AG10803 (cell line): ENCODE measurements at regions not wholly inside any gene's neighbourhood (a gene's known extent, or its start where the extent isn't known, plus 50 kb on each side); places are given as distances from the start of the nearest gene placed in this dataset.

ENCODE experiments used
- DNase-seq: peaks from one replicate; pipeline ENCODE4 v3.0.0; 2010; ENCODE audit warnings: low read depth
- H3K4me3 ChIP-seq: 2 replicates; pipeline ENCODE4 v1.5.1; 2011; ENCODE audit warnings: mild to moderate bottlenecking, low read length, control low read depth
- CTCF ChIP-seq: conservative IDR thresholded peaks from 2 replicates; pipeline ENCODE4 v1.5.1; 2011; ENCODE audit warnings: mild to moderate bottlenecking, low read length, control low read depth, inconsistent platforms

- no peak overlapping the region for H3K4me3 ChIP-seq
- TF ChIP-seq CTCF: no peak
- DNase-seq: peak; percentile 82
Observed at GRCh38 chr6:84282550-84282949, 55.1 kb upstream of the CEP162 start.

GRCh38 chr6:84280639-84281038 lies 53.2 kb upstream of the CEP162 start:
- no peak for DNase-seq
- H3K4me3 ChIP-seq: no peak overlapping the region
- TF ChIP-seq CTCF: no peak

- DNase-seq: peak; percentile 69
- no peak for TF ChIP-seq CTCF
Observed at GRCh38 chr6:84280030-84280429, 52.6 kb upstream of the CEP162 start.

GRCh38 chr6:84278321-84278998 lies 51.0 kb upstream of the CEP162 start:
- TF ChIP-seq CTCF: no peak
- H3K4me3 ChIP-seq: no peak overlapping the region
- peak; percentile 41 for DNase-seq

More at GRCh38 chr6:84280030-84280429, 52.6 kb upstream of the CEP162 start:
- no peak overlapping the region for H3K4me3 ChIP-seq
